Astrocyte (in vitro differentiated cells and primary cell): ENCODE measurements at regions not wholly inside any gene's neighbourhood (a gene's known extent, or its start where the extent isn't known, plus 50 kb on each side); places are given as distances from the start of the nearest gene placed in this dataset.

ENCODE experiments used
- CTCF ChIP-seq: IDR thresholded peaks from 2 replicates; pipeline ENCODE4 v1.5.1; 2011; ENCODE audit warnings: low read depth, mild to moderate bottlenecking, inconsistent platforms, low read length, moderate library complexity; ENCODE audit not compliant: insufficient read depth
- EZH2 ChIP-seq: IDR thresholded peaks from 2 replicates; pipeline ENCODE4 v1.6.1; 2012; ENCODE audit warnings: mild to moderate bottlenecking, low read length, inconsistent platforms; ENCODE audit not compliant: insufficient read depth

GRCh38 chr6:93177438-93177837 is 241.9 kb downstream of the EPHA7 start:
- TF ChIP-seq CTCF (no peak), EZH2 (no peak)
